Natural killer cell (primary cell): ENCODE measurements at regions not wholly inside any gene's neighbourhood (a gene's known extent, or its start where the extent isn't known, plus 50 kb on each side); places are given as distances from the start of the nearest gene placed in this dataset.

Experiments used
- ATAC-seq, 3 donors: fragments of 150-1000 bp in 2 of 3; fragments of 200-7000 bp in 1 of 3; cut with Tn5 transposase; 1 replicate in 1 of 3; 2 replicates in 2 of 3; pipeline ENCODE4 v1.10.0; 2021; ENCODE audit warnings: mild to moderate bottlenecking in 2 of 3, moderate library complexity in 2 of 3
- DNase-seq, 2 donors: peaks; one replicate each; pipeline versions ENCODE4 v3.0.0 to v3.0.0-alpha.2; 2013 to 2021; ENCODE audit warnings: mixed read lengths in 1 of 2
- H3K27ac ChIP-seq: one replicate; pipeline ENCODE4 v1.5.1; 2013; ENCODE audit warnings: mild to moderate bottlenecking, low read length
- H3K27me3 ChIP-seq: one replicate; pipeline ENCODE4 v1.6.1; 2013; ENCODE audit warnings: low read length; ENCODE audit not compliant: control insufficient read depth, insufficient read depth
- H3K36me3 ChIP-seq: one replicate; pipeline ENCODE4 v1.6.1; 2013; ENCODE audit warnings: low read length; ENCODE audit not compliant: control insufficient read depth, insufficient read depth
- H3K4me1 ChIP-seq: one replicate; pipeline ENCODE4 v1.6.1; 2013; ENCODE audit warnings: low read length; ENCODE audit not compliant: control insufficient read depth, insufficient read depth
- H3K4me3 ChIP-seq: one replicate; pipeline ENCODE4 v1.5.1; 2013; ENCODE audit warnings: low read length
- H3K9me3 ChIP-seq: one replicate; pipeline ENCODE4 v1.6.1; 2013; ENCODE audit warnings: low read length; ENCODE audit not compliant: control insufficient read depth, insufficient read depth
- H3K27ac Mint-ChIP-seq, 2 donors: one replicate each; pipeline ENCODE4 v1.8.0; 2022; ENCODE audit warnings: mild to moderate bottlenecking in 2 of 2, mixed read lengths in 2 of 2, moderate library complexity in 1 of 2
- H3K27me3 Mint-ChIP-seq, 2 donors: one replicate each; pipeline ENCODE4 v1.8.0; 2022; ENCODE audit warnings: low read depth in 2 of 2, mixed read lengths in 2 of 2
- H3K36me3 Mint-ChIP-seq: one replicate; pipeline ENCODE4 v1.8.0; 2022; ENCODE audit warnings: mixed read lengths
- H3K4me1 Mint-ChIP-seq, 2 donors: one replicate each; pipeline ENCODE4 v1.8.0; 2022; ENCODE audit warnings: mixed read lengths in 2 of 2
- H3K4me3 Mint-ChIP-seq: one replicate; pipeline ENCODE4 v1.8.0; 2022; ENCODE audit warnings: mild to moderate bottlenecking, moderate library complexity, mixed read lengths
- H3K9me3 Mint-ChIP-seq, 2 donors: one replicate each; pipeline ENCODE4 v1.8.0; 2022; ENCODE audit warnings: mixed read lengths in 2 of 2
- WGBS: methylation state at CpG from one replicate; pipeline ENCODE4 v1.1.7; 2013; ENCODE audit warnings: missing lambda C conversion rate; ENCODE audit not compliant: insufficient coverage; 5-methylcytosine and 5-hydroxymethylcytosine counted together
- intact Hi-C: fragments of 100-400 bp; cut with micrococcal nuclease; formaldehyde crosslinking; loops from one replicate; pipeline ENCODE4 v1.14.2; 2022
- TF ChIP-seq, protein P1 (sequence below): fragments of 200-600 bp; IDR thresholded peaks from one replicate; pipeline ENCODE4 v1.8.0; 2022; ENCODE audit warnings: antibody characterized with exemption

DNA sequence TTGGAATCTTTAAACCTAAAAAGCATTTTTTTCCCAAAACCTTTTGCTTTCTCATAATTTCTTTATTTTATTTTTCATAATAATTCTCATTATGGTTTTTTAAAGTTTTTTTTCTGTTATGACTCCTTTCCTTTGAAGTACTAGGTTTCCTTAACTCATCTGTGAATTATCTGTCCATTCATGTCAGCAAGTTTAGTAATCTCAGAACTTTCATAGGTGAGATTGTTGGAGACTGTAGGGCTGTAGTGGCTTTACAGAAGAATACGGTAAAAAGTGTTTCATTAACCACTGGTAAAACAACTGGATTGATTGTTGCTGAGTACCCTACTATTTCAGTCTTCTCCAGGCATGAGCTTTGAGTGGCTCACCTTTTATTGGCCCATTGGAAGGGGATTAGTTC, 361.7 kb upstream of the PPP1R2C start:
- Mint-ChIP-seq H3K9me3 (no peaks in the 10 kb centered on the region), H3K36me3 (no peaks in the 10 kb centered on the region), H3K27me3 (peaks cover 0 to 24% of the 10 kb centered on the region in 2 donors), H3K27ac (no peak overlapping the region), H3K4me1 (no peaks in the 10 kb centered on the region), H3K4me3 (no peak overlapping the region)
- Histone ChIP-seq H3K36me3 (no peaks in the 10 kb centered on the region), H3K27me3 (no peaks in the 10 kb centered on the region), H3K4me1 (no peaks in the 10 kb centered on the region), H3K9me3 (no peaks in the 10 kb centered on the region), H3K4me3 (no peak overlapping the region), H3K27ac (no peak overlapping the region)
- no CpG with 5 or more reads among the region's 1 CpG for WGBS
- TF ChIP-seq, protein P1, sequence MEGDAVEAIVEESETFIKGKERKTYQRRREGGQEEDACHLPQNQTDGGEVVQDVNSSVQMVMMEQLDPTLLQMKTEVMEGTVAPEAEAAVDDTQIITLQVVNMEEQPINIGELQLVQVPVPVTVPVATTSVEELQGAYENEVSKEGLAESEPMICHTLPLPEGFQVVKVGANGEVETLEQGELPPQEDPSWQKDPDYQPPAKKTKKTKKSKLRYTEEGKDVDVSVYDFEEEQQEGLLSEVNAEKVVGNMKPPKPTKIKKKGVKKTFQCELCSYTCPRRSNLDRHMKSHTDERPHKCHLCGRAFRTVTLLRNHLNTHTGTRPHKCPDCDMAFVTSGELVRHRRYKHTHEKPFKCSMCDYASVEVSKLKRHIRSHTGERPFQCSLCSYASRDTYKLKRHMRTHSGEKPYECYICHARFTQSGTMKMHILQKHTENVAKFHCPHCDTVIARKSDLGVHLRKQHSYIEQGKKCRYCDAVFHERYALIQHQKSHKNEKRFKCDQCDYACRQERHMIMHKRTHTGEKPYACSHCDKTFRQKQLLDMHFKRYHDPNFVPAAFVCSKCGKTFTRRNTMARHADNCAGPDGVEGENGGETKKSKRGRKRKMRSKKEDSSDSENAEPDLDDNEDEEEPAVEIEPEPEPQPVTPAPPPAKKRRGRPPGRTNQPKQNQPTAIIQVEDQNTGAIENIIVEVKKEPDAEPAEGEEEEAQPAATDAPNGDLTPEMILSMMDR, result no peak
- intact Hi-C loops, result no loop called here
- no peak for ATAC-seq
- no peak for DNase-seq

- no peak overlapping the region for H3K27ac Mint-ChIP-seq
- ATAC-seq (no peak), DNase-seq (no peak)
- no peak overlapping the region for H3K4me3 Mint-ChIP-seq
- TF ChIP-seq, protein P1, result no peak
- no CpG with 5 or more reads among the region's 2 CpGs for WGBS
- Histone ChIP-seq H3K36me3 (no peaks in the 10 kb centered on the region), H3K27ac (no peak overlapping the region), H3K9me3 (no peaks in the 10 kb centered on the region), H3K27me3 (no peaks in the 10 kb centered on the region), H3K4me1 (no peaks in the 10 kb centered on the region), H3K4me3 (no peak overlapping the region)
- H3K36me3 Mint-ChIP-seq, result no peaks in the 10 kb centered on the region
- H3K9me3 Mint-ChIP-seq, result no peaks in the 10 kb centered on the region
- H3K4me1 Mint-ChIP-seq, result no peaks in the 10 kb centered on the region
- intact Hi-C loops, result no loop called here
- peaks cover 0 to 24% of the 10 kb centered on the region in 2 donors for H3K27me3 Mint-ChIP-seq
Observed at GRCh38 chrX:43140582-43140981, 362.6 kb upstream of the PPP1R2C start.

DNA sequence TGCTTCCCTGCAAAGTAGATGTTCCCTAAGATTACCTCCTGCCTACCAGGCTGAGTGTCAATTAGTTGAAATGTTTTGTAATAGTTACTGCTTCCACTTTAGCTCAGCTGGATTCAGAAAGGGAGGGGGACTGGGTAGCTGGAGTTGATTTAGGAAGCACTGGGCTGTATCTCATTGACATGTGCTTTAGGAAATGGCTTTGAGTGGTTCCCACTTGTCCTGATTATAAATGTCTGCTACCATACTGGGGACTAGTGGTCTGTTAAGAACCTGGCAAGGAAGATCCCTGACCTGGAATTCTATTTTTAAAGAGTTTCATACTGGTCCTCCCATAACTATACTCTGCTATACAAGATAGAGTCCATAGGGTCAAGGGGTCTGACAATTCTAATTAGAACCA, 363.9 kb upstream of the PPP1R2C start:
- intact Hi-C loops, result no loop called here
- Mint-ChIP-seq H3K4me1 (no peaks in the 10 kb centered on the region), H3K9me3 (no peaks in the 10 kb centered on the region), H3K27ac (no peak overlapping the region), H3K27me3 (peaks cover 1 to 34% of the 10 kb centered on the region in 2 donors), H3K36me3 (no peaks in the 10 kb centered on the region), H3K4me3 (no peak overlapping the region)
- no peaks in the 10 kb centered on the region for H3K4me1 ChIP-seq
- TF ChIP-seq, protein P1, result no peak
- no peaks in the 10 kb centered on the region for H3K9me3 ChIP-seq
- no peak overlapping the region for H3K4me3 ChIP-seq
- H3K27ac ChIP-seq, result no peak overlapping the region
- ATAC-seq, result no peak
- H3K36me3 ChIP-seq, result no peaks in the 10 kb centered on the region
- H3K27me3 ChIP-seq, result no peaks in the 10 kb centered on the region
- no peak for DNase-seq

- Histone ChIP-seq H3K4me3 (no peak overlapping the region), H3K4me1 (no peaks in the 10 kb centered on the region), H3K9me3 (no peaks in the 10 kb centered on the region), H3K27me3 (no peaks in the 10 kb centered on the region), H3K27ac (no peak overlapping the region), H3K36me3 (no peaks in the 10 kb centered on the region)
- intact Hi-C loops, result no loop called here
- H3K9me3 Mint-ChIP-seq, result peaks cover 0 to 2% of the 10 kb centered on the region in 2 donors
- TF ChIP-seq, protein P1, result no peak
- peaks cover 14 to 17% of the 10 kb centered on the region in 2 donors for H3K4me1 Mint-ChIP-seq
- no peak overlapping the region for H3K27ac Mint-ChIP-seq
- no peak for ATAC-seq
- no peaks in the 10 kb centered on the region for H3K36me3 Mint-ChIP-seq
- 88% methylated on average over 2 of the region's 3 CpGs for WGBS
- no peak overlapping the region for H3K4me3 Mint-ChIP-seq
- no peak for DNase-seq
- H3K27me3 Mint-ChIP-seq, result peaks cover 3 to 32% of the 10 kb centered on the region in 2 donors
Observed at GRCh38 chrX:43148305-43148704, 370.3 kb upstream of the PPP1R2C start.
